IPS-15b (cell line): ENCODE measurements at regions not wholly inside any gene's neighbourhood (a gene's known extent, or its start where the extent isn't known, plus 50 kb on each side); places are given as distances from the start of the nearest gene placed in this dataset.

ENCODE experiments used
- H3K27me3 ChIP-seq: one replicate; pipeline ENCODE4 v1.6.1; 2013; ENCODE audit warnings: low read length; ENCODE audit not compliant: control insufficient read depth, insufficient read depth
- H3K36me3 ChIP-seq: one replicate; pipeline ENCODE4 v1.6.1; 2013; ENCODE audit warnings: low read length; ENCODE audit not compliant: control insufficient read depth, insufficient read depth
- H3K4me1 ChIP-seq: one replicate; pipeline ENCODE4 v1.6.1; 2013; ENCODE audit warnings: mild to moderate bottlenecking, low read length; ENCODE audit not compliant: control insufficient read depth, insufficient read depth
- H3K4me3 ChIP-seq: one replicate; pipeline ENCODE4 v1.5.1; 2013; ENCODE audit warnings: low read depth, low read length
- H3K9ac ChIP-seq: one replicate; pipeline ENCODE4 v1.6.1; 2013; ENCODE audit warnings: low read depth, mild to moderate bottlenecking, low read length
- H3K9me3 ChIP-seq: one replicate; pipeline ENCODE4 v1.6.1; 2013; ENCODE audit warnings: mild to moderate bottlenecking, low read length; ENCODE audit not compliant: control insufficient read depth, insufficient read depth

- Histone ChIP-seq H3K4me3 (no peak overlapping the region), H3K27me3 (no peaks in the 10 kb centered on the region), H3K4me1 (peaks cover 12% of the 10 kb centered on the region), H3K9ac (no peak overlapping the region), H3K9me3 (no peaks in the 10 kb centered on the region), H3K36me3 (no peaks in the 10 kb centered on the region)
These were observed 2036.5 kb upstream of the CELF4 start for GRCh38 chr18:39602131-39602530.

GRCh38 chr18:39600894-39601293, 2035.3 kb upstream of the CELF4 start:
- H3K9ac ChIP-seq: no peak overlapping the region
- H3K27me3 ChIP-seq: no peaks in the 10 kb centered on the region
- H3K9me3 ChIP-seq: no peaks in the 10 kb centered on the region
- H3K4me1 ChIP-seq: peaks cover 2% of the 10 kb centered on the region
- no peak overlapping the region for H3K4me3 ChIP-seq
- H3K36me3 ChIP-seq: no peaks in the 10 kb centered on the region

GRCh38 chr18:39599251-39599650, 2033.7 kb upstream of the CELF4 start:
- Histone ChIP-seq H3K9ac (no peak overlapping the region), H3K27me3 (no peaks in the 10 kb centered on the region), H3K4me1 (no peaks in the 10 kb centered on the region)

GRCh38 chr18:39596891-39597290, 2031.3 kb upstream of the CELF4 start:
- no peaks in the 10 kb centered on the region for H3K27me3 ChIP-seq
- no peak overlapping the region for H3K4me3 ChIP-seq
- H3K4me1 ChIP-seq: peaks cover 14% of the 10 kb centered on the region
- no peaks in the 10 kb centered on the region for H3K36me3 ChIP-seq
- H3K9me3 ChIP-seq: no peaks in the 10 kb centered on the region
- no peak overlapping the region for H3K9ac ChIP-seq

More at GRCh38 chr18:39599251-39599650, 2033.7 kb upstream of the CELF4 start:
- Histone ChIP-seq H3K9me3 (no peaks in the 10 kb centered on the region), H3K36me3 (no peaks in the 10 kb centered on the region), H3K4me3 (no peak overlapping the region)

- peaks cover 17% of the 10 kb centered on the region for H3K4me1 ChIP-seq
- no peaks in the 10 kb centered on the region for H3K36me3 ChIP-seq
- no peaks in the 10 kb centered on the region for H3K9me3 ChIP-seq
- H3K27me3 ChIP-seq: no peaks in the 10 kb centered on the region
- H3K9ac ChIP-seq: no peak overlapping the region
- no peak overlapping the region for H3K4me3 ChIP-seq
These were observed 2030.6 kb upstream of the CELF4 start for GRCh38 chr18:39596221-39596620.

GRCh38 chr18:39594206-39594605, 2028.6 kb upstream of the CELF4 start:
- no peak overlapping the region for H3K9ac ChIP-seq
- H3K36me3 ChIP-seq: no peaks in the 10 kb centered on the region
- H3K9me3 ChIP-seq: no peaks in the 10 kb centered on the region
- no peaks in the 10 kb centered on the region for H3K27me3 ChIP-seq
- peaks cover 28% of the 10 kb centered on the region for H3K4me1 ChIP-seq
- H3K4me3 ChIP-seq: no peak overlapping the region

GRCh38 chr18:39591649-39592048, 2026.1 kb upstream of the CELF4 start:
- no peaks in the 10 kb centered on the region for H3K9me3 ChIP-seq
- no peaks in the 10 kb centered on the region for H3K27me3 ChIP-seq
- H3K4me1 ChIP-seq: peaks cover 30% of the 10 kb centered on the region
- no peak overlapping the region for H3K9ac ChIP-seq
- H3K36me3 ChIP-seq: no peaks in the 10 kb centered on the region
- no peak overlapping the region for H3K4me3 ChIP-seq

GRCh38 chr18:39589496-39589895, 2023.9 kb upstream of the CELF4 start:
- Histone ChIP-seq H3K9me3 (no peaks in the 10 kb centered on the region), H3K9ac (no peak overlapping the region), H3K4me3 (no peak overlapping the region), H3K27me3 (no peaks in the 10 kb centered on the region), H3K4me1 (peaks cover 32% of the 10 kb centered on the region), H3K36me3 (no peaks in the 10 kb centered on the region)

GRCh38 chr18:39587586-39587985, 2022.0 kb upstream of the CELF4 start:
- no peaks in the 10 kb centered on the region for H3K27me3 ChIP-seq
- no peak overlapping the region for H3K4me3 ChIP-seq
- H3K4me1 ChIP-seq: peaks cover 23% of the 10 kb centered on the region
- H3K36me3 ChIP-seq: no peaks in the 10 kb centered on the region
- H3K9me3 ChIP-seq: no peaks in the 10 kb centered on the region
- H3K9ac ChIP-seq: no peak overlapping the region

GRCh38 chr18:39586741-39587140, 2021.1 kb upstream of the CELF4 start:
- H3K36me3 ChIP-seq: no peaks in the 10 kb centered on the region
- peaks cover 18% of the 10 kb centered on the region for H3K4me1 ChIP-seq
- no peaks in the 10 kb centered on the region for H3K27me3 ChIP-seq
- H3K9me3 ChIP-seq: no peaks in the 10 kb centered on the region
- no peak overlapping the region for H3K4me3 ChIP-seq
- no peak overlapping the region for H3K9ac ChIP-seq

GRCh38 chr18:39574897-39575296, 2009.3 kb upstream of the CELF4 start:
- H3K36me3 ChIP-seq: no peaks in the 10 kb centered on the region
- H3K27me3 ChIP-seq: no peaks in the 10 kb centered on the region
- no peak overlapping the region for H3K4me3 ChIP-seq
- no peak overlapping the region for H3K9ac ChIP-seq
- no peaks in the 10 kb centered on the region for H3K9me3 ChIP-seq
- peaks cover 22% of the 10 kb centered on the region for H3K4me1 ChIP-seq

GRCh38 chr18:39571511-39571910, 2005.9 kb upstream of the CELF4 start:
- Histone ChIP-seq H3K9ac (no peak overlapping the region), H3K4me1 (peaks cover 14% of the 10 kb centered on the region), H3K36me3 (no peaks in the 10 kb centered on the region), H3K4me3 (no peak overlapping the region), H3K9me3 (no peaks in the 10 kb centered on the region), H3K27me3 (no peaks in the 10 kb centered on the region)
